ENCODE measurements at regions not wholly inside any gene's neighbourhood (a gene's known extent, or its start where the extent isn't known, plus 50 kb on each side); places are given as distances from the start of the nearest gene placed in this dataset.

DNA sequence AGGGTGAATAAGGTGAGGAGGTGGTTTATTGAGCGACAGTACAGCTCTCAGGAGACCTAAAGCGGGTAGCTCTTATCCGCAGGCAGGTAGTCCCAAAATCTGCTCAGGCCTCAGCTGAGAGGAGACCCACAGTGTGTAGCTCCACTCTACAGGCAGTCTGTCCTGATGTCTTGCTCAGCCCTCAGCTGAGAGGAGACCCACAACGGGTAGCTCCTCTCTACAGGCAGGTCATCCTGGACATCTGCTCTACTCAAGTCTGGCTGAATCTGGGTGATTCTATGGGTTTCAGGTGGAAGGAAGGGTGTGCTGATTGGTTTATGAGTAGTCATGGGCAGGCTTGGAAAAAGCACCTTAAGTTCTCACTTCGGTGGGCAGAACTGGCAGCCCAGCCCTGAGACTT, 55.6 kb upstream of the ABCB5 start:
- TF ChIP-seq ZNF565 (CRISPR knock-in tag; conservative IDR thresholded peaks at IDR 0.05; ENCODE audit: low read depth): no peak
- no peak for TF ChIP-seq BACH2 (CRISPR knock-in tag; IDR thresholded peaks at IDR 0.05; ENCODE audit: borderline replicate concordance)
- no peak for TF ChIP-seq SNAI2 (CRISPR knock-in tag; IDR thresholded peaks at IDR 0.05)
- no peak for TF ChIP-seq PPARA (CRISPR knock-in tag; IDR thresholded peaks at IDR 0.05; ENCODE audit: borderline replicate concordance)
- TF ChIP-seq RARB (CRISPR knock-in tag; IDR thresholded peaks at IDR 0.05): no peak

All from SK-N-SH treated with all-trans-retinoic acid at 6 μM for 48 hours (cell line).